Tibial nerve (tissue), 4 donors: ENCODE measurements at regions not wholly inside any gene's neighbourhood (a gene's known extent, or its start where the extent isn't known, plus 50 kb on each side); places are given as distances from the start of the nearest gene placed in this dataset.

Source experiments
- DNase-seq, 2 donors: peaks; one replicate each; pipeline ENCODE4 v3.0.0-alpha.2; 2019; ENCODE audit warnings: low spot score in 2 of 2
- H3K27ac ChIP-seq, 4 donors: fragments of 200-600 bp; sonication (generic) in 3 of 4; one replicate each; pipeline ENCODE4 v1.5.1; 2017 to 2019; ENCODE audit warnings: mild to moderate bottlenecking in 1 of 4
- H3K27me3 ChIP-seq, 2 donors: fragments of 200-600 bp; sonication (generic) in 1 of 2; one replicate each; pipeline versions ENCODE4 v1.5.1 to v1.6.0; 2017 to 2019
- H3K36me3 ChIP-seq, 3 donors: fragments of 200-600 bp; sonication (generic); one replicate each; pipeline ENCODE4 v1.5.1; 2018 to 2019
- H3K4me1 ChIP-seq, 4 donors: fragments of 200-600 bp; sonication (generic) in 3 of 4; one replicate each; pipeline ENCODE4 v1.5.1; 2017 to 2019
- H3K4me3 ChIP-seq, 4 donors: fragments of 200-600 bp; sonication (generic) in 3 of 4; one replicate each; pipeline ENCODE4 v1.5.1; 2017 to 2019; ENCODE audit warnings: mild to moderate bottlenecking in 1 of 4, moderate library complexity in 1 of 4
- H3K9me3 ChIP-seq, 4 donors: fragments of 200-600 bp; sonication (generic) in 3 of 4; one replicate each; pipeline ENCODE4 v1.5.1; 2017 to 2019
- CTCF ChIP-seq, 5 experiments: fragments of 200-600 bp in 3 of 5; fragments of 450-650 bp in 2 of 5; sonication (generic) in 3 of 5; IDR thresholded peaks; one replicate each; pipeline ENCODE4 v1.5.1; 2016 to 2019; ENCODE audit warnings: antibody characterized with exemption in 5 of 5, mild to moderate bottlenecking in 3 of 5, moderate library complexity in 2 of 5
- EP300 ChIP-seq, 2 donors: sonication (generic); formaldehyde crosslinking; IDR thresholded peaks; one replicate each; pipeline ENCODE4 v1.6.1; 2017; ENCODE audit warnings: antibody characterized with exemption in 2 of 2, mild to moderate bottlenecking in 1 of 2
- POLR2A ChIP-seq, 2 donors: fragments of 450-650 bp; IDR thresholded peaks; one replicate each; pipeline ENCODE4 v1.6.1; 2017; ENCODE audit warnings: antibody characterized with exemption in 2 of 2, mild to moderate bottlenecking in 2 of 2, moderate library complexity in 2 of 2
- WGBS, 2 donors: methylation state at CpG; one replicate each; pipeline ENCODE4 v1.1.5; 2018; 5-methylcytosine and 5-hydroxymethylcytosine counted together

- WGBS, 2 donors: 66 to 74% methylated on average over 6 of the region's 6 CpGs
- no peak for DNase-seq
These were observed 760.6 kb downstream of the IRX1 start for GRCh38 chr5:4356201-4356600.

GRCh38 chr5:4359847-4360246 is 764.2 kb downstream of the IRX1 start:
- H3K27me3 ChIP-seq: no peaks in the 10 kb centered on the region
- WGBS, 2 donors: 90 to 91% methylated on average over 2 of the region's 2 CpGs
- H3K27ac ChIP-seq: no peak overlapping the region
- DNase-seq: no peak
- no peaks in the 10 kb centered on the region for H3K36me3 ChIP-seq
- no peak overlapping the region for H3K4me3 ChIP-seq
- no peaks in the 10 kb centered on the region for H3K9me3 ChIP-seq
- TF ChIP-seq POLR2A (IDR thresholded peaks at IDR 0.05): no peak
- no peak for TF ChIP-seq CTCF (IDR thresholded peaks at IDR 0.05)
- no peak for TF ChIP-seq EP300 (IDR thresholded peaks at IDR 0.05)
- no peaks in the 10 kb centered on the region for H3K4me1 ChIP-seq

More at GRCh38 chr5:4356201-4356600, 760.6 kb downstream of the IRX1 start:
- no peak overlapping the region for H3K4me3 ChIP-seq
- no peaks in the 10 kb centered on the region for H3K27me3 ChIP-seq
- no peaks in the 10 kb centered on the region for H3K4me1 ChIP-seq
- H3K9me3 ChIP-seq: peaks cover 0 to 3% (median 0%) of the 10 kb centered on the region in 4 donors
- no peak overlapping the region for H3K27ac ChIP-seq
- TF ChIP-seq CTCF (IDR thresholded peaks at IDR 0.05): no peak
- TF ChIP-seq EP300 (IDR thresholded peaks at IDR 0.05): no peak
- no peak for TF ChIP-seq POLR2A (IDR thresholded peaks at IDR 0.05)
- H3K36me3 ChIP-seq: no peaks in the 10 kb centered on the region

GRCh38 chr5:4361753-4362152 is 766.1 kb downstream of the IRX1 start:
- no peak for DNase-seq
- Histone ChIP-seq H3K9me3 (no peaks in the 10 kb centered on the region), H3K27ac (no peak overlapping the region), H3K27me3 (no peaks in the 10 kb centered on the region), H3K36me3 (no peaks in the 10 kb centered on the region), H3K4me3 (no peak overlapping the region), H3K4me1 (no peaks in the 10 kb centered on the region)
- 71 to 74% methylated on average over 3 of the region's 3 CpGs for WGBS, 2 donors
- TF ChIP-seq CTCF (IDR thresholded peaks at IDR 0.05) (no peak), EP300 (IDR thresholded peaks at IDR 0.05) (no peak), POLR2A (IDR thresholded peaks at IDR 0.05) (no peak)

GRCh38 chr5:4362411-4362810 is 766.8 kb downstream of the IRX1 start:
- H3K36me3 ChIP-seq: no peaks in the 10 kb centered on the region
- H3K9me3 ChIP-seq: no peaks in the 10 kb centered on the region
- WGBS, 2 donors: 79 to 83% methylated on average over 2 of the region's 2 CpGs
- DNase-seq: no peak
- no peak for TF ChIP-seq POLR2A (IDR thresholded peaks at IDR 0.05)
- no peak for TF ChIP-seq CTCF (IDR thresholded peaks at IDR 0.05)
- TF ChIP-seq EP300 (IDR thresholded peaks at IDR 0.05): no peak
- H3K27me3 ChIP-seq: no peaks in the 10 kb centered on the region
- H3K4me3 ChIP-seq: no peak overlapping the region
- H3K27ac ChIP-seq: no peak overlapping the region
- no peaks in the 10 kb centered on the region for H3K4me1 ChIP-seq

DNA sequence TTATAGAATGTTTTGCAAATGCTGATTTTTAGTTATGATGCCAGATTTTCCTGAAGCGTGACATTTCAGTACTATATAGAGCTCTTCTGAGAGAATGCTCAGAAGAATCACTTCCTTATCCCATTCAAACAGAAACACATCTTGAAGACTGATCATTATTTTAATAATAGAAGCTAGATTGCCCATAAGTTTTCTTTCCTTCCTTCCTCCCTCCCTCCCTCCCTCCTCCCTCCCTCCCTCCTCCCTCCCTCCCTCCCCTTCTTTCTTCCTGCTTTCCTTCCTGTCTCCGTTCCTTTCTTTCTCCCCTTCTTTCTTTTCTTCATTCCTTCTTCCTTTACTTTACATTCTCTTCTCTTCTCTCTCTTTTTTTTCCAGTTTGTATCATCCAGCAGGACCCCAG is 767.4 kb downstream of the IRX1 start:
- TF ChIP-seq CTCF (IDR thresholded peaks at IDR 0.05) (no peak), POLR2A (IDR thresholded peaks at IDR 0.05) (no peak)
- 21 to 26% methylated on average over 2 of the region's 2 CpGs for WGBS, 2 donors
- DNase-seq: no peak
- Histone ChIP-seq H3K4me1 (no peaks in the 10 kb centered on the region), H3K4me3 (no peak overlapping the region), H3K27me3 (no peaks in the 10 kb centered on the region), H3K36me3 (no peaks in the 10 kb centered on the region), H3K9me3 (no peaks in the 10 kb centered on the region), H3K27ac (no peak overlapping the region)
